Mucosa of stomach (tissue), 1 donor: ENCODE measurements at regions not wholly inside any gene's neighbourhood (a gene's known extent, or its start where the extent isn't known, plus 50 kb on each side); places are given as distances from the start of the nearest gene placed in this dataset.

Source experiments
- H3K27me3 ChIP-seq: one replicate; pipeline ENCODE4 v1.7.0; 2013; ENCODE audit warnings: mild to moderate bottlenecking, low read length; ENCODE audit not compliant: control insufficient read depth, insufficient read depth
- H3K36me3 ChIP-seq: one replicate; pipeline ENCODE4 v1.7.0; 2013; ENCODE audit warnings: low read length; ENCODE audit not compliant: control insufficient read depth, insufficient read depth
- H3K4me1 ChIP-seq: one replicate; pipeline ENCODE4 v1.7.0; 2013; ENCODE audit warnings: mild to moderate bottlenecking, low read length; ENCODE audit not compliant: control insufficient read depth, insufficient read depth
- H3K4me3 ChIP-seq: one replicate; pipeline ENCODE4 v1.7.0; 2013; ENCODE audit warnings: low read length
- H3K9ac ChIP-seq: one replicate; pipeline ENCODE4 v1.7.0; 2013; ENCODE audit warnings: mild to moderate bottlenecking, low read length, moderate library complexity
- H3K9me3 ChIP-seq: one replicate; pipeline ENCODE4 v1.7.0; 2013; ENCODE audit warnings: mild to moderate bottlenecking, low read length, moderate library complexity; ENCODE audit not compliant: control insufficient read depth
- donor health status: Pancreatic carcinoma.

GRCh38 chr6:110042670-110043296 is 64.7 kb downstream of the GPR6 start:
- Histone ChIP-seq H3K9me3 (no peaks in the 10 kb centered on the region), H3K4me3 (no peak overlapping the region), H3K36me3 (no peaks in the 10 kb centered on the region)

GRCh38 chr6:110043366-110043994 is 65.4 kb downstream of the GPR6 start:
- no peaks in the 10 kb centered on the region for H3K27me3 ChIP-seq
- no peaks in the 10 kb centered on the region for H3K9me3 ChIP-seq
- H3K9ac ChIP-seq: no peak overlapping the region
- H3K4me1 ChIP-seq: peaks cover 7% of the 10 kb centered on the region
- H3K4me3 ChIP-seq: no peak overlapping the region
- H3K36me3 ChIP-seq: no peaks in the 10 kb centered on the region

More at GRCh38 chr6:110042670-110043296, 64.7 kb downstream of the GPR6 start:
- Histone ChIP-seq H3K9ac (no peak overlapping the region), H3K27me3 (no peaks in the 10 kb centered on the region), H3K4me1 (peaks cover 7% of the 10 kb centered on the region)

DNA sequence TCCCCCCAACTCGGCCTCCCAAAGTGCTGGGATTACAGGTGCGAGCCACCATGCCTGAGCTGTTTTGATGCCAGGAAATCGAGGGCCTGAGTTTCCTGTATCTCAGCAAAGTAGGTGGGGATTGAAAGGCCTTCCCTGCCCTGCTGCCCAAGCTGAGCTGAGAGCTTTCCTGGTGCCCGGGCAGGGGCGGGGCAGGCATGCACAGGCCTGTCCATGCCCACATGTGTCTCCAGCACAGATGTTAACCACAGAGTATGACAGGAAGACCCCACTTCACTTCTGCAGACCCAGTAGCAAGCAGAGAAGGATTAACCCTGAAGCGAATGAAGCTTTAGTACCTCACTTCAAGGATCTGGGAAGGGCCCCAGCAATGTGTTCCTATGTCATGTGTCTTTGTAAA is 66.0 kb downstream of the GPR6 start:
- no peaks in the 10 kb centered on the region for H3K27me3 ChIP-seq
- no peak overlapping the region for H3K4me3 ChIP-seq
- no peaks in the 10 kb centered on the region for H3K36me3 ChIP-seq
- H3K9me3 ChIP-seq: no peaks in the 10 kb centered on the region
- H3K4me1 ChIP-seq: peaks cover 7% of the 10 kb centered on the region
- no peak overlapping the region for H3K9ac ChIP-seq

- Histone ChIP-seq H3K4me1 (peaks cover 1% of the 10 kb centered on the region), H3K9ac (no peak overlapping the region), H3K36me3 (no peaks in the 10 kb centered on the region), H3K4me3 (no peak overlapping the region), H3K9me3 (no peaks in the 10 kb centered on the region), H3K27me3 (no peaks in the 10 kb centered on the region)
Observed at GRCh38 chr6:110044622-110045021, 66.5 kb downstream of the GPR6 start.

- H3K36me3 ChIP-seq: no peaks in the 10 kb centered on the region
- H3K9me3 ChIP-seq: no peaks in the 10 kb centered on the region
- no peak overlapping the region for H3K9ac ChIP-seq
- no peaks in the 10 kb centered on the region for H3K27me3 ChIP-seq
- H3K4me3 ChIP-seq: no peak overlapping the region
- H3K4me1 ChIP-seq: peaks cover 1% of the 10 kb centered on the region
Observed at GRCh38 chr6:110048221-110048875, 70.2 kb downstream of the GPR6 start.

- H3K9ac ChIP-seq: no peak overlapping the region
- H3K27me3 ChIP-seq: no peaks in the 10 kb centered on the region
Observed at GRCh38 chr6:110049696-110050439, 71.8 kb downstream of the GPR6 start.

More at GRCh38 chr6:110049696-110050439, 71.8 kb downstream of the GPR6 start:
- Histone ChIP-seq H3K4me1 (peaks cover 4% of the 10 kb centered on the region), H3K36me3 (no peaks in the 10 kb centered on the region), H3K4me3 (no peak overlapping the region), H3K9me3 (no peaks in the 10 kb centered on the region)
